C4-2B (cell line): ENCODE measurements at regions not wholly inside any gene's neighbourhood (a gene's known extent, or its start where the extent isn't known, plus 50 kb on each side); places are given as distances from the start of the nearest gene placed in this dataset.

Experiments
- H3K27ac ChIP-seq: fragments of 450-650 bp; 2 replicates; pipeline ENCODE4 v1.5.1; 2017
- CTCF ChIP-seq: fragments of 450-650 bp; conservative IDR thresholded peaks from 2 replicates; pipeline ENCODE4 v1.5.1; 2017; ENCODE audit warnings: mild to moderate bottlenecking
- ZFX ChIP-seq: fragments of 450-650 bp; IDR thresholded peaks from 2 replicates; pipeline ENCODE4 v1.6.1; 2017

DNA sequence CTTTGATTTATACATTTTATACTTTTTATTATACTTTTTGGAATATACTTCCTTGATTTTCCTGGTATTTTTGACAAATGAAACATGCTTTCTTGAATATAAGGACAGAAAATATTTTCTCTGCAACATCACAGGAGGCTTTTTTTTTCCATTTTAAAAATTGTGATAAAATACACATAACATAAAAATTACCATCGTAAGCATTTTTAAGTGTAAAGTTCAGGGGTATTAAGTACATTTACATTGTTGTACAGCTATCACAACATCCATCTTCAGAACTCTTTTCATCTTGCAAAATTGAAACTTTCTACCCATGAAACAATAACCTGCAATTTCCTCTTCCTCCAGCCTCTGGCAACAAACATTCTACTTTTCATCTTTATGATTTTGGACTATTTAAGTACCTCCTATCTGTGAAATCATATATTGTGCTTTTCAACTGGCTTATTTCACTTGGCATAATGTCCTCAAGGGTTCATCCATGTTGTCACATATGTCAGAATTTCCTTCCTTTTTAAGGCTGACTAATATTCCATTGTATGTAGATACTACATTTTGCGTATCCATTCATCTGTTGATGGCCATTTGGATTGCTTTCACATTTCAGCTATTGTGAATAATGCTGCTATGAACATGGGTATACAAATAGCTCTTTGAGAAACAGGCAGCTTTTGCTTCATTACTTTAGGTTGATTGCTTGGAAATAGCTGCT is 412.6 kb downstream of the RAPGEF2 start:
- H3K27ac ChIP-seq, result no peak overlapping the region
- TF ChIP-seq ZFX, result no peak
- no peak for TF ChIP-seq CTCF

GRCh38 chr4:159516556-159517140 is 413.8 kb downstream of the RAPGEF2 start:
- TF ChIP-seq ZFX, result no peak
- no peak for TF ChIP-seq CTCF
- no peak overlapping the region for H3K27ac ChIP-seq

DNA sequence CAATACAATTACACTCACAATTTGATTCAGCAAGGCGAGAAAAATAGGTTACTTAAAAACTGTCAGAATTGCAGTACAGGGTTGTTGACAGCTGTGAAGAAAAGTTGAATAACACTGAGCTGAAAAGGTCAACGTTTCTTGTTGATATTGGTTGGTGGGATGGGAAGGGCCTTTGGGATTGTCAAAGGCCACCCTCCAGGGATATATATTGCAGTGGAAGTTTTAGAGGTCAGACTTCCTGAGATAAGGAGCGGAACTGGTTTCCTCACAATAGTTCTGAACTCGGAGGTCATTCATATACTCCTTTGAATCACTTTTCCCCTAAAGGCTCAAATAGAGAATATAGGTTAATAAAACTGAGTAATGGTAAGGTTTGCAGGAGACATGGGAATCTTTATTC is 417.2 kb downstream of the RAPGEF2 start:
- H3K27ac ChIP-seq, result no peak overlapping the region
- TF ChIP-seq ZFX, result no peak
- TF ChIP-seq CTCF, result no peak

DNA sequence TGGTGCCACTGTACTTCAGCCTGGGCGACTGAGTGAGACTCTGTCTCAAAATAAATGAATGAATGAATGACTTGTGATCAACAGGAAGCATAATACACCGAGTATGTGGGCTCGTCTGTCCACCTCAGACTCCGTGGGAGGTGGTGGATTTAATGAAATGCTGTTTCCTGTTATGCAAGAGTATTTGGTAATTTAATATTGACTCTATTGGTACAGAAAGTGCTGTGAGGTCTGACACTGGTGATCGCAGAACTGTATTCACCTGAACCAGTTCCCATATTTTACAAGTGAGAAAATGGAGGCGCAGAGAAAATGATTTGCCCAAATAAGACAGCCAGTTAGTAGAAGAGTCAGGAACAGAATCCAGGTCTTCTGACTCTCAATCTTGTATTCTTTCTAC is 423.3 kb downstream of the RAPGEF2 start:
- peak overlapping the region; percentile 12; the same call in 1 of the 2 replicates for H3K27ac ChIP-seq

DNA sequence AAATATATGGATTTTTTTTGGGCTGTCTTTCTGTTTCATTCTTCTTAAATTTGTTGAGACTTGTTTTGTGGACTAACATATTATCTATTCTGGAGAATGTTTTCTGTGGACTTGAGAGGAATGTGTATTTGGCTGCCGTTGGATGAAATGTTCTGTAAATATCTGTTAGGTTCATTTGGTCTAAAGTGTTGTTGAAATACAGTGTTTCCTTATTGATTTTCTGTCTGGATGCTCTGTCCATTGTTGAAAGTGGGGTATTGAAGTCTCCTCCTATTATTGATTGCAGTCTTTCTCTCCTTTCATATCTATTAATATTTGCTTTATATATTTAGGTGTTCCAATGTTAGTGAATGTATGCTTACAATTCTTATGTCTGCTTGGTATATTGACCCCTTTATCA is 431.8 kb downstream of the RAPGEF2 start:
- no peak for TF ChIP-seq CTCF
- no peak for TF ChIP-seq ZFX

More for the DNA sequence above, 423.3 kb downstream of the RAPGEF2 start:
- TF ChIP-seq ZFX, result no peak
- no peak for TF ChIP-seq CTCF

DNA sequence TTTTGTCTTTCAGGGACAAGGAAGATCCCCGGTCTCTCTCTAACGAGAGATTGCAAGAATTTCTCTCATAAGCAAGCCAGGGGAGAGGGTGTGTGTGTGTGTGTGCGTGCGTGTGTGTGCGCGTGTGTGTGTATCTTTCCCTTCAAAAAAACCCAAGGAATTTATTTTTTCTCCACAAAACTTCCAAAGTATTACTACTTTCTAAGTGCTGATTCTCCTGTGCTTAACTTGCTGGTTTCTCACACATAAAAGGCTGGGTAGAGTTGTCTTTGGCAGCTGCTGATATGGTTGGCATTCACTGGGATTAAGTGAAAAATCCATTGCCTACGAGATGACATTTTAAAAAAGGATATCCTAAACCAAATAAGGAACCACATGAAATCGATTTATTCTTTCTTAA is 435.7 kb downstream of the RAPGEF2 start:
- no peak overlapping the region for H3K27ac ChIP-seq
- TF ChIP-seq CTCF, result no peak
- TF ChIP-seq ZFX, result no peak

More for the DNA sequence above, 431.8 kb downstream of the RAPGEF2 start:
- no peak overlapping the region for H3K27ac ChIP-seq

- no peak overlapping the region for H3K27ac ChIP-seq
- TF ChIP-seq CTCF (no peak), ZFX (no peak)
Observed at GRCh38 chr4:159540038-159540437, 437.2 kb downstream of the RAPGEF2 start.
